GM12874 (cell line): ENCODE measurements at regions not wholly inside any gene's neighbourhood (a gene's known extent, or its start where the extent isn't known, plus 50 kb on each side); places are given as distances from the start of the nearest gene placed in this dataset.

ENCODE experiments used
- TF ChIP-seq, protein P1 (sequence below): IDR thresholded peaks from 2 replicates; pipeline ENCODE4 v1.5.1; 2011; ENCODE audit warnings: low read depth, mild to moderate bottlenecking, control low read depth, low read length, moderate library complexity; ENCODE audit not compliant: insufficient read depth

DNA sequence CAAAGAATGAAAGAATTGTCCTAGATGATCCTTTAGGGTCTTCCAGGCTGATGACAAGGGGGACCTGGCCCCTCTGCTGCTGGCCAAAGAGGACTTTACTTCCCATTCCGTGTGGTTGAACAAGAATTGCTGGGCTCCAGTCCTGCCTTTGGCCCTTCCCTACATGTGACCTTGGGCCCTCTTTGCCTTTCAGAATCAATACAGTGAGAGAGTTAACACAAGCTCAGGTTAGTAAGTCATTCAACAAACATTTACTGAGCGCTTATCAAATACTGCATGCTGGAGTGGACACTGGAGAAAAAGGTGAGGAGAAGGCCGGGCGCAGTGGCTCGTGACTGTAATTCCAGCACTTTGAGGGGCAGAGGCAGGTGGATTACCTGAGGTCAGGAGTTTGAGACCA lies 113.1 kb downstream of the C9orf50 start:
- TF ChIP-seq, protein P1, sequence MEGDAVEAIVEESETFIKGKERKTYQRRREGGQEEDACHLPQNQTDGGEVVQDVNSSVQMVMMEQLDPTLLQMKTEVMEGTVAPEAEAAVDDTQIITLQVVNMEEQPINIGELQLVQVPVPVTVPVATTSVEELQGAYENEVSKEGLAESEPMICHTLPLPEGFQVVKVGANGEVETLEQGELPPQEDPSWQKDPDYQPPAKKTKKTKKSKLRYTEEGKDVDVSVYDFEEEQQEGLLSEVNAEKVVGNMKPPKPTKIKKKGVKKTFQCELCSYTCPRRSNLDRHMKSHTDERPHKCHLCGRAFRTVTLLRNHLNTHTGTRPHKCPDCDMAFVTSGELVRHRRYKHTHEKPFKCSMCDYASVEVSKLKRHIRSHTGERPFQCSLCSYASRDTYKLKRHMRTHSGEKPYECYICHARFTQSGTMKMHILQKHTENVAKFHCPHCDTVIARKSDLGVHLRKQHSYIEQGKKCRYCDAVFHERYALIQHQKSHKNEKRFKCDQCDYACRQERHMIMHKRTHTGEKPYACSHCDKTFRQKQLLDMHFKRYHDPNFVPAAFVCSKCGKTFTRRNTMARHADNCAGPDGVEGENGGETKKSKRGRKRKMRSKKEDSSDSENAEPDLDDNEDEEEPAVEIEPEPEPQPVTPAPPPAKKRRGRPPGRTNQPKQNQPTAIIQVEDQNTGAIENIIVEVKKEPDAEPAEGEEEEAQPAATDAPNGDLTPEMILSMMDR, result no peak

DNA sequence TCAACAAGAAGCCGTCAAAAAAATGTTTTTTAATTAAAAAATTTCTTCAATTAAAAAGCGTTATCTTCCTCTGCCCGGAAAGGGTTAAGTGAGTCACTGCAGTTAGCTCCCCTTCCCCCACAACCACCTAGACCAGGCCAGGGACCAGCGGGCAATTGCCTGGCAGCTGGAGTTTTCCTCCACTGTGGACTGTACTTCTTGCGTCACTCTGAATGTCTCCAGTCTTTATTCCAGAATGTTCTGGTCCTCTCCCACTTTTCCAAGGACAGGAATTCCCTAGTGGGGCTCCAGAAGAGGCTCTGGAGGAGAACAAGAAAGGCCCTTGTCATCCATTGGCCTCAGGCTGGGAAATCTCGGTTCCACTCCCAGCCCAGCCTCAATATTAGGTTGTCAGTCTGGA lies 114.0 kb downstream of the C9orf50 start:
- TF ChIP-seq, protein P1, result no peak

DNA sequence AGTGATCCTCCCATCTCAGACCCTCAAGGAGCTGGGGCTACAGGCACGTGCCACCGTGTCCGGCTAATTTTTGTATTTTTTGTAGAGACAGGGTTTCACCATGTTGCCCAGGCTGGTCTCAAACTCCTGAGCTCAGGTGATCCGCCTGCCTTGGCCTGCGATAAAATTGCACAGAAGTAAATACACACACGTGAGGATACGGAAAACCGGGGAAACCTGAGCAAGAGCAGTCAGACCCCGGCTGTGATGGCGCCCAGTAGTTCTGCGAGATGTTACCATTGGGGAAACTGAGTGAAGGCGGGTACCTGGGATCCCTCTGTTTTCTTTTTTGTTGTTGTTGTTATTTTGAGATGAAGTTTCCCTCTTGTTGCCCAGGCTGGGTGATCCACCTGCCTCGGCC lies 114.9 kb downstream of the C9orf50 start:
- TF ChIP-seq, protein P1, result no peak

DNA sequence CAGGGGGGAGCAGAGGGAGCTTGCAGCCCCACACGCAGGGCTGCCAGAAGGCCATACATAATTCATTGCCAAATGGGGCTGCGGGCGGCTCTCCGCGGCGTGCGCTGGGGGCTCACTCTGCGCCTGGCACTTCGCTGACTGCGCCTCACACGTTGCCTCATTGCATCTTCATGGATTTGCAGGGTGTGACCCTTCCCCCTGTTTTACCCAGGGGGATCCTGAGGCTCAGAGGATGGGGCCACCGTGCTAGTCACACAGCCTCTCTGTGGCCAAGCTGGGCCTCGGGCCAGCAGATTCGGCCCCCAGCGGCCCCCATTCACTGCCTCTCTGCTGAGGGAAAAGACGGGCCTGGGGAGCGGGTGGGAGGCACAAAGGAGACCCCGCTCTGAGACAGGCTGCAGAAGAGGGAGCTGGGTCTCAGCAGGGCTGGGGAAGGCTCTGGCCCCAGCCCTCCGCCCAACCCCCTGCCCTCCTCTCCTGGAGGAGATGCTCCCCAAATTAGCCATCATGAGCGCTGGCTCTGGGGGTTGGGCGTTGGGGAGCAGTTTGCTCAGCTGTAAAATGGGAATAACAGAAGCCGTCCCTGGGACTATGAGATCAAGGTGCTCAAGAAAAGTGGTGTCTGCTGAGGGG lies 115.5 kb downstream of the C9orf50 start:
- TF ChIP-seq, protein P1, result no peak

DNA sequence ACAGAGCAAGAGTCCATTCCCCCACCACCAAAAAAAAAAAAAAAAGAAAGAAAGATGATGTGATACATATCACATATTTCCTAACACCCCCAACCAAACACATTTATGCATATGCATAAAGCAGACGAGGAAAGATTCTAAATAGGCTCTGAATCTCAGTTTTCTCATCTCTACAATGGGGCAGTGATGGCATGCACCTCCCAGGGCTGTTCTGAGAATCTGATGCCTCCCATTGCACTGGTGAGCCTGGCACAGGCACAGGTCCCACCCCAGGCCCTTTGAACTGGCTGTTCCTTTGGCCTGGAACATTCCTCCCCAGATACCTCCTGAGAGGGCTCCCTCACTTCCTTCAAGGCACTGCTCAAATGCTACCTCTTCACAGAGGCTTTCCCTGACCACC lies 116.5 kb downstream of the C9orf50 start:
- TF ChIP-seq, protein P1, result no peak

DNA sequence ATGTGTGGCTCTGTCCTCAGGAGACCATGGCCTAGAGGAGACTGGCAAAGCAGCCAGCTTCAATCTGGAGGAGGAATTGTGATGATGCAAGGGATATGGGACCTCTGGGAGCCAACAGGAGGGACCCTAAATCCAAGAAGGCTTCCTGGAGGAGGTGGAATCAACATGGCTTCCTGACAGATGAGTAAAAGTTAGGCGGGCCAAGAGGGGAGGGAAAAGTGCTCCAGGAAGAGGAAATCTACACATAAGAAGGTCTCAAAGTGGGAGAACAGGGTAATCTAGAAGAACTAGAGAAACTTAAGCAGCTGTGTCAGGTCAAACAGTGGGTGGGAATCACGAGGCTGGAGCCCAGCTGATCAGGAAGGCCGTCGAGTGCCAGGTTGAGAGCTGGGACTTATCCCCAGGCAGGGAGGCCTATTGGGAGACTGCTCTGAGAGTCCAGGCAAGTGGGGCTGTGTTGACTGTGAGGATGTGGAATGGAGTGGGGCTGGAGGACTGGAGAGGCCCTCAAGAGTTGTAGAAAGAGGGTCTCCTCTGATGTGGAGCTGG lies 119.1 kb downstream of the C9orf50 start:
- TF ChIP-seq, protein P1, result no peak

DNA sequence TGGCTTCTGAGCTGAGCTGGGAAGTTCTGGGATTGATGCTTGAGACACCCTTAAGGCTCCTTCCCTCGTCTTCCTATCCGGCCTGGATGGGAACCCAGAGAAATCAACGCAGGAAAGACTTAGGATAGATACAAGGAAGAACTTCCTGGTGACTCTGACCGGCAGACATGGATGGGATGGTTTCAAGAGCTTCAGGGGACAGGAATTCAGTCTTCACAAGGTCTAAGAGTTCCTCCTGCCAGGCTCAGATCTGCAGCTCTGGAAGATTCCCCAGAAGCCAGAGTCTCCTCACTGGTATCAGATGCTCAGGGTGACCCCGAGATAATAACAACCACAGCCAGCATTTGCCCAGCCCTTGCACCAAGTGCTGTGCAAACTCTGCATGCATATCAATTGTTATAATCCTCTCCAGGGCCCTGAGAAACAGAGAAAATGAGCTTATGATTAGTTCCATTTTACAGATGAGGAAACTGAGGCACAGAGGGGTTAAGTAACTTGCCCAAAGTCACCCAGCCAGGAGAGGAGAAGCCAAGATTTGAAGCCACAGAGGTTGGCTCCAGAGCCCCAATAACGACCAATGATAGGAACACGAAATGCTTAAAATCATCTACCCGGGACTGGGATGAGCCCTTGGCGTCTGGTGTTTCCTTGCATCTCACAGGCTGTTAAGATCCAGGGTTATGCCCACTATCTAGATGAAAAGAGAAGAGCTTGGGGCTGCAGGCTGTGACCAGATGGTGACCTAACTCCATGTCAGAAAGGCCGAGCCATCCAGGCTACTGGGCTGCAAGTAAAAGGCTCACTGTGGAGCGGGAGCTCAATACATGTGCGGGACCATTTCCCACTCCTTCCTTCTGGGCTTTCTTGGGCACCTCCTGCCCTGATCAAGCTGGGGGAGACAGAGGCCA lies 119.8 kb downstream of the C9orf50 start:
- TF ChIP-seq, protein P1, result no peak
